Fibroblast of the aortic adventitia (primary cell): ENCODE measurements at regions not wholly inside any gene's neighbourhood (a gene's known extent, or its start where the extent isn't known, plus 50 kb on each side); places are given as distances from the start of the nearest gene placed in this dataset.

ENCODE experiments used
- DNase-seq: peaks from one replicate; pipeline ENCODE4 v3.0.0-alpha.2; 2010; ENCODE audit warnings: low read depth
- H3K4me3 ChIP-seq: 2 replicates; pipeline ENCODE4 v1.5.1; 2011; ENCODE audit warnings: low read depth, mild to moderate bottlenecking, control low read depth, low read length, moderate library complexity
- TF ChIP-seq, protein P1 (sequence below): IDR thresholded peaks from 2 replicates; pipeline ENCODE4 v1.5.1; 2011; ENCODE audit warnings: mild to moderate bottlenecking, low read length, control low read depth, inconsistent platforms; ENCODE audit not compliant: insufficient read depth

GRCh38 chr2:181755181-181755580 lies 74.9 kb upstream of the NEUROD1 start:
- no peak overlapping the region for H3K4me3 ChIP-seq
- TF ChIP-seq, protein P1, sequence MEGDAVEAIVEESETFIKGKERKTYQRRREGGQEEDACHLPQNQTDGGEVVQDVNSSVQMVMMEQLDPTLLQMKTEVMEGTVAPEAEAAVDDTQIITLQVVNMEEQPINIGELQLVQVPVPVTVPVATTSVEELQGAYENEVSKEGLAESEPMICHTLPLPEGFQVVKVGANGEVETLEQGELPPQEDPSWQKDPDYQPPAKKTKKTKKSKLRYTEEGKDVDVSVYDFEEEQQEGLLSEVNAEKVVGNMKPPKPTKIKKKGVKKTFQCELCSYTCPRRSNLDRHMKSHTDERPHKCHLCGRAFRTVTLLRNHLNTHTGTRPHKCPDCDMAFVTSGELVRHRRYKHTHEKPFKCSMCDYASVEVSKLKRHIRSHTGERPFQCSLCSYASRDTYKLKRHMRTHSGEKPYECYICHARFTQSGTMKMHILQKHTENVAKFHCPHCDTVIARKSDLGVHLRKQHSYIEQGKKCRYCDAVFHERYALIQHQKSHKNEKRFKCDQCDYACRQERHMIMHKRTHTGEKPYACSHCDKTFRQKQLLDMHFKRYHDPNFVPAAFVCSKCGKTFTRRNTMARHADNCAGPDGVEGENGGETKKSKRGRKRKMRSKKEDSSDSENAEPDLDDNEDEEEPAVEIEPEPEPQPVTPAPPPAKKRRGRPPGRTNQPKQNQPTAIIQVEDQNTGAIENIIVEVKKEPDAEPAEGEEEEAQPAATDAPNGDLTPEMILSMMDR, result no peak
- DNase-seq, result no peak

DNA sequence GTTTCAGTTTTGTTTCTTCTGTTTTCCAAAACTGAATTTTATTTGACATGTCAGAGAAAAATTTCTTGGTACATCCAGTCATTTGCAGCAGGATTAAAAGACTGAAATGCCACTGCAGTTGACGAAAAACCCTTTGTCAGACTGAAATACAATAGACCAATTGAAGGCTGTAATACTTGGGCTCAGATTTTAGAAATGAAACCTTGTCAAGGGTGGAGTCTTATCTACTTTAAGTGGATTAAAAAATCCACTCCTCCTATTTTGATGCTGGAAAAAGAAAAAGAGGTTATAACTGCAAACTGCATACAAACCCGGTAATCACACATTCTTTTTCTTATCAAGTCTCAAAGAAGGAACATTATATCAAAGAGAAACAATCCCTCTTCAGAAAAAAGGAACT lies 80.2 kb upstream of the NEUROD1 start:
- TF ChIP-seq, protein P1, result no peak
- DNase-seq, result no peak

DNA sequence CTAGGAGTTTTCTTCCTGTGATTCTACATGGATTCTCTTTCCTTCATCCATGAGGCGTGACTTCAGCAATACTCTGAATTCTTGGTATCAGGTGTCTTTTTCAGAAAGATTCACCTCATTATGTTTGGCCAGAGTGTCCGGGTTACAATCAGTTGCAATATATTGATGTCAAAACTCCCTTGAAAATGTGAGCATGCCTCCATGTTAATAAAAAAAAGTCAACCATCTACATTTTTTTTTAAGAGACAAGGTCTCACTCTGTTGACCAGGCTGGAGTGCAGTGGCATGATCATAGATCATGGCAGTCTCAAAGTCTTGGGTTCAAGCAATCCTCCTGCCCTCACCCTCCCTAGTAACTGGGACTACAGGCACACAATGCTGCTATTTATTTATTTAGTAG lies 80.9 kb upstream of the NEUROD1 start:
- H3K4me3 ChIP-seq, result no peak overlapping the region
- DNase-seq, result no peak
- TF ChIP-seq, protein P1, result no peak

More for the DNA sequence above, 80.2 kb upstream of the NEUROD1 start:
- H3K4me3 ChIP-seq, result no peak overlapping the region

DNA sequence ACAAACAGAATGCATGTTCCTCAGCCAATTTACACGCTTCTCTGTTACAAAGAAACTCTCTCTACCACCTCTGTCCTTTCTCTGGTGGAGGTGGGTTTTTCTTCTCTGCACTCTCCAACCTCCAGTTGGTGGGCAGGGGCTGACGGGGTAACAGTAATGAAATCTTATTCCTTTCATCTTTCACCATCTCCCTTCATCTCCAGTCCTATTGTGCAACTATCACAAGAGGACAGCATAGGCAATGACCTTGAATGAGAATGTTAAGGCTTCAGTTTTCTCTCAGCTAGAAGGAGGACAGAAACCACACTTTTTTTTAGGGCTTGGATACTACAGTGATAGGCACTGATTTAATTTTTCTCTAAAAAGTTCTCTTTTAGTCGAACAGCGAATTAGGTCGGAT lies 81.7 kb upstream of the NEUROD1 start:
- H3K4me3 ChIP-seq, result no peak overlapping the region
- no peak for DNase-seq
- TF ChIP-seq, protein P1, result no peak

- TF ChIP-seq, protein P1, result no peak
- DNase-seq, result no peak
- no peak overlapping the region for H3K4me3 ChIP-seq
These were observed 82.5 kb upstream of the NEUROD1 start for GRCh38 chr2:181762848-181763247.

DNA sequence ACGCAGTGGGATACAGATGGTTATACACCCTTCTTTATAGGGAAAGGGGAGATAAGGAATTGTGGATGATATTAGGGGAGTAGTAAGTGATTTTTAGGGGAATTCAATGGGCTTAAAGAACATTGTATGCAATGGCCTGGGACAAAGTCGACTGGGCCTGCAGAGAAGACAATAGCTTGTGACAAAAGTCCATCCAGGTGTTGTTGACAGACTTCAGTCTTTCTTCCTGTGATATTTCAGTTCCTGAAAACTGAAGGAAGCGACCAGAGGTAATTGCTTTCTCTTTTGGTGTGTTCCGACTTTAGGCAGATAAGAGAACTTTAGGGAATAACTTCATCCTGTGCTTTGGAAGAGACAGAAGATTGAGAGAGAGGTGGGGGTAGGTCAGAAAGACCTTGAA lies 83.1 kb upstream of the NEUROD1 start:
- DNase-seq, result no peak
- no peak overlapping the region for H3K4me3 ChIP-seq
- TF ChIP-seq, protein P1, result no peak
